Common myeloid progenitor, CD34-positive (primary cell): ENCODE measurements at regions not wholly inside any gene's neighbourhood (a gene's known extent, or its start where the extent isn't known, plus 50 kb on each side); places are given as distances from the start of the nearest gene placed in this dataset.
A peak's percentile ranks its signal among the peaks of the same experiment; 100 is the strongest.

Source experiments
- CTCF ChIA-PET: fragments of 350-600 bp; sonication (Branson Sonifier 250); formaldehyde crosslinking; loops from one replicate; lab custom pipeline; 2021; ENCODE audit warnings: antibody characterized with exemption; lab: Charles Lee
- POLR2A ChIA-PET: fragments of 350-600 bp; sonication (Branson Sonifier 250); formaldehyde crosslinking; loops from one replicate; lab custom pipeline; 2021; ENCODE audit warnings: antibody characterized with exemption; lab: Charles Lee
- DNase-seq, 3 donors: peaks; one replicate each; pipeline versions ENCODE4 v3.0.0 to v3.0.0-alpha.2; 2013
- H3K27ac ChIP-seq, 2 experiments: 1 replicate in 1 of 2; 2 replicates in 1 of 2; pipeline ENCODE4 v1.7.0; 2013; ENCODE audit warnings: inconsistent platforms in 2 of 2, low read length in 2 of 2, mild to moderate bottlenecking in 2 of 2, low read depth in 1 of 2, moderate library complexity in 1 of 2; ENCODE audit not compliant: severe bottlenecking in 2 of 2, insufficient read depth in 1 of 2, poor library complexity in 1 of 2
- H3K27me3 ChIP-seq, 5 experiments: replicated peaks in 2 of 5; 1 replicate in 3 of 5; 2 replicates in 2 of 5; pipeline versions ENCODE4 v1.6.1 to v1.7.0; 2013; ENCODE audit warnings: low read length in 4 of 5, mild to moderate bottlenecking in 2 of 5, moderate library complexity in 2 of 5, inconsistent platforms in 1 of 5; ENCODE audit not compliant: insufficient read depth in 5 of 5, control insufficient read depth in 4 of 5
- H3K36me3 ChIP-seq, 4 experiments: 1 replicate in 2 of 4; 2 replicates in 2 of 4; pipeline versions ENCODE4 v1.6.1 to v1.7.0; 2013; ENCODE audit warnings: low read length in 3 of 4, control low read depth in 1 of 4, mild to moderate bottlenecking in 1 of 4; ENCODE audit not compliant: control insufficient read depth in 4 of 4, insufficient read depth in 4 of 4
- H3K4me1 ChIP-seq, 4 experiments: 1 replicate in 3 of 4; 2 replicates in 1 of 4; pipeline versions ENCODE4 v1.6.1 to v1.7.1; 2013; ENCODE audit warnings: low read length in 3 of 4, mild to moderate bottlenecking in 3 of 4, control low read depth in 1 of 4, inconsistent platforms in 1 of 4, moderate library complexity in 1 of 4; ENCODE audit not compliant: control insufficient read depth in 4 of 4, insufficient read depth in 4 of 4; ENCODE audit errors: control extremely low read depth in 1 of 4
- H3K4me3 ChIP-seq, 7 experiments: 1 replicate in 4 of 7; 2 replicates in 3 of 7; pipeline versions ENCODE4 v1.5.1 to v1.7.0; 2013; ENCODE audit warnings: mild to moderate bottlenecking in 7 of 7, low read length in 6 of 7, moderate library complexity in 6 of 7, inconsistent platforms in 2 of 7, low read depth in 2 of 7, control low read depth in 1 of 7; ENCODE audit not compliant: insufficient read depth in 4 of 7, control insufficient read depth in 1 of 7; ENCODE audit errors: extremely low read depth in 1 of 7
- H3K9me3 ChIP-seq, 5 experiments: 1 replicate in 4 of 5; 2 replicates in 1 of 5; pipeline versions ENCODE4 v1.6.1 to v1.7.1; 2013; ENCODE audit warnings: low read length in 4 of 5, mild to moderate bottlenecking in 2 of 5, inconsistent platforms in 1 of 5, low read depth in 1 of 5, moderate library complexity in 1 of 5; ENCODE audit not compliant: control insufficient read depth in 4 of 5, insufficient read depth in 2 of 5; ENCODE audit errors: control extremely low read depth in 1 of 5
- WGBS: methylation state at CpG from one replicate; pipeline ENCODE4 v1.1.5; 2013; ENCODE audit not compliant: insufficient coverage; 5-methylcytosine and 5-hydroxymethylcytosine counted together

DNA sequence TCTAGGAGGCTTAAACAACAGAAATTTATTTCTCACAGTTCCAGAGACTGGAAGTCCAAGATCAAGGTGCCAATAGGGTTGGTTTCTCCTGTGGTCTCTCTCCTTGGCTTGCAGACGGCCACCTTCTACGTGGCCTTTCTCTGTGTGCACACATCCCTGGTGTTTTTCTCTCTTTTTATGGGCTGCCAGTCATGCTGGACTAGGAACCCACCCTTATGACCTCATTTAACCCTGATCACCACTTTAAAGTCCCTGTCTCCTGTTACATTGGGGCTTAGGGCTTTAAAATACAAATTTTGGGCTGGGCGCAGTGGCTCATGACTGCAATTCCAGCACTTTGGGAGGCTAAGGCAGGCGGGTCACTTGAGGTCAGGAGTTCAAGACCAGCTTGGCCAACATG, 157.1 kb downstream of the TLE1 start:
- 90% methylated on average over 3 of the region's 4 CpGs for WGBS
- no peak for DNase-seq
- H3K36me3 ChIP-seq, result no peaks in the 10 kb centered on the region
- CTCF ChIA-PET, result no interaction called here
- POLR2A ChIA-PET, result no interaction called here
- H3K9me3 ChIP-seq, result peaks cover 0 to 1% (median 0%) of the 10 kb centered on the region in 5 experiments
- H3K27me3 ChIP-seq, result no peaks in the 10 kb centered on the region
- H3K4me3 ChIP-seq, result no peak overlapping the region
- H3K27ac ChIP-seq, result no peak overlapping the region
- no peaks in the 10 kb centered on the region for H3K4me1 ChIP-seq

GRCh38 chr9:81531511-81531910, 157.8 kb downstream of the TLE1 start:
- POLR2A ChIA-PET, result no interaction called here
- Histone ChIP-seq H3K4me1 (no peaks in the 10 kb centered on the region), H3K27ac (no peak overlapping the region), H3K27me3 (peaks cover 0 to under 1% (median 0%) of the 10 kb centered on the region in 5 experiments), H3K4me3 (no peak overlapping the region), H3K9me3 (peaks cover 0 to 1% (median 0%) of the 10 kb centered on the region in 5 experiments), H3K36me3 (no peaks in the 10 kb centered on the region)
- no peak for DNase-seq
- CTCF ChIA-PET, result interaction anchor here (0.9 kb wide), 1 partner anchor 8 kb away, joined by 3 read pairs; no protein-coding TSS in a partner anchor
- WGBS, result 100% methylated on average over 2 of the region's 6 CpGs

- H3K36me3 ChIP-seq, result no peaks in the 10 kb centered on the region
- no peak for DNase-seq
- 88% methylated on average over 2 of the region's 4 CpGs for WGBS
- POLR2A ChIA-PET, result no interaction called here
- CTCF ChIA-PET, result interaction anchor here (1.2 kb wide), 1 partner anchor 12 kb away, joined by 4 read pairs; no protein-coding TSS in a partner anchor
- peaks cover 0 to 2% (median 0%) of the 10 kb centered on the region in 5 experiments for H3K27me3 ChIP-seq
- no peak overlapping the region for H3K27ac ChIP-seq
- peaks cover 0 to 1% (median 0%) of the 10 kb centered on the region in 5 experiments for H3K9me3 ChIP-seq
- H3K4me3 ChIP-seq, result no peak overlapping the region
- H3K4me1 ChIP-seq, result no peaks in the 10 kb centered on the region
These were observed 158.5 kb downstream of the TLE1 start for GRCh38 chr9:81530846-81531245.

DNA sequence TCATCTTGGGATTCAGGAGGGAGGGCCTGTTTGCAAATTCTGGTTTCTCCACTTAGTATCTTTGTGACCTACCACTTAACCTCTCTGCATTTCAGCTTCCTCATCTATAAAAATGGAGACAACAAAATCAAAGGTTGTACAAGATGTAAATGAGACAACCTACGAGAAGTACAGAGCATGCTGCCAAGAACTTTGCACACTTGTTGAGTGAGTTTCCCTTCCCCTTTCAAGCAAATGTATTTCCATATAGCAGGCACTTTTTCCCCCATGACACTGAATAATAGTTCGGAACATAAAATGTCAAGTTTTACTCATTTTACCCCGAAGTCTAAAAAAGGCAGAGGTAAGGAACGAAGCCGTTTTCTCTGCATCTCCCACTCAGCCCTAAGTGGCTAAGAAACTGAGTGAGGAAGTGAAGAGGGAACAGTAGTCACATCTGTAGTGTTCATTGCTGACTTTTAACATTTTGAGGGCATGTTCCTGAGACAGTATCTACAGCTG, 159.0 kb downstream of the TLE1 start:
- Histone ChIP-seq H3K27me3 (peaks cover 0 to 2% (median 0%) of the 10 kb centered on the region in 5 experiments), H3K4me3 (no peak overlapping the region), H3K36me3 (no peaks in the 10 kb centered on the region), H3K4me1 (no peaks in the 10 kb centered on the region), H3K9me3 (peaks cover 0 to 1% (median 0%) of the 10 kb centered on the region in 5 experiments), H3K27ac (no peak overlapping the region)
- DNase-seq, result no peak
- WGBS, result 100% methylated on average over 5 of the region's 5 CpGs
- POLR2A ChIA-PET, result no interaction called here
- CTCF ChIA-PET, result interaction anchor here (1.2 to 1.9 kb wide), 2 partner anchors 8 to 12 kb away, joined by 4 to 6 read pairs; no protein-coding TSS in a partner anchor

DNA sequence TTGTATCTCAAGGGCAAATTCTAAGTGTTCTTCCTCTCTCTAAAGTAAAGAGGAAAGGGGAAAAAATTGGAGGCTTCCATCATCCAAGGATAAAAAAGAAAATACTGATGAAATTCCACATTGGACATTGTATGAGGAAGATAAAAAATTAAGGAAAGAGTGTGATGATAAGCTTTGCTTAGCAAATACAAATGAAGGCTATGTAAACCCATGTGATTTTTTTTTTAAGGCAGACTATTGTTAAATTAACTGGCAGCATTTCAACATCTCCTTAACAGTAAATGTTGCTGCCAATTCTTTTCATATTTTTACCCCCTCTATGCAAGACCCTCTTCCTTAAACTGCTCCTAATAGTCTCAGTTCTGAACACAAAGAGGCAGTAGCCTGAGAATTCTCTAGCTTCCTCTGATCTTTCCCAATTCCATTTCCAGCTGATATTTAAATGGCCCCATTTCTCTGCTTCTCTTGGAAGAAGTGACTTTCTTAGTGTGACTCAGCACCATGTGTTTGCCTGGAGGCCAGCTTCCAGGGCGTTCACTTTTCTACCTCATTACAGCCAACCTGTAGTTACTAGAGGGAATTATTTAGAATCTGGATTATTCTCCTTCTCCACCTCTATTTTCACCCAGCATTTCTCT, 159.7 kb downstream of the TLE1 start:
- WGBS, result no CpG with 5 or more reads among the region's 1 CpG
- no peak for DNase-seq
- Histone ChIP-seq H3K27ac (no peak overlapping the region), H3K27me3 (peaks cover 0 to 2% (median 0%) of the 10 kb centered on the region in 5 experiments), H3K4me1 (no peaks in the 10 kb centered on the region), H3K9me3 (peaks cover 0 to 1% (median 0%) of the 10 kb centered on the region in 5 experiments), H3K36me3 (no peaks in the 10 kb centered on the region), H3K4me3 (no peak overlapping the region)
- CTCF ChIA-PET, result interaction anchor here (1.2 to 1.9 kb wide), 2 partner anchors 9 to 11 kb away, joined by 4 to 6 read pairs; no protein-coding TSS in a partner anchor
- POLR2A ChIA-PET, result no interaction called here

DNA sequence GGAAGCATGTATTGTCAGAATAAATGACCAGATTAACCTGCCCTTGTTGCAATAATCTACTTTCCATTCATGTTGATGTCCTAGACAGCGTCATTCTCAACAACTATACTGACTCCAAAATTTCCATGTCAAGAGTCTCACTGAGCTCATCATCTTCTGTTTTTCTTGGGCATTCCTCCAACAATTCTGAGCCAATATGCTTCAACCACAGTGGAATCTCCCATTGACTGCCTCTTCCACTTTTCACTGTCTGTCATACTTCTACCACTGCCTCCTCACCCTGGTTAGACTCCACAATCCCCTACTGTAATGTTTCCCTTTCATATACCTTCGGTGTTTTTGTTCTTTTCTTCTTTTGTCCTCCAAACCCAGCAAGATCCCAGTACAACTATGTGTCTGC, 162.8 kb downstream of the TLE1 start:
- Histone ChIP-seq H3K27me3 (peaks cover 0 to 2% (median 0%) of the 10 kb centered on the region in 5 experiments), H3K9me3 (no peaks in the 10 kb centered on the region), H3K36me3 (no peaks in the 10 kb centered on the region), H3K4me1 (peaks cover 0 to 6% (median 0%) of the 10 kb centered on the region in 4 experiments), H3K27ac (no peak overlapping the region), H3K4me3 (no peak overlapping the region)
- 98% methylated on average over 2 of the region's 2 CpGs for WGBS
- peak in 1 of 3 donors; percentile 3 for DNase-seq
- CTCF ChIA-PET, result interaction anchor here (1.0 kb wide), 1 partner anchor 322 kb away, joined by 3 read pairs; no protein-coding TSS in a partner anchor
- POLR2A ChIA-PET, result interaction anchor here (0.7 kb wide), 1 partner anchor 1985 kb away, joined by 3 read pairs; no protein-coding TSS in a partner anchor
